GM23338 (cell line): ENCODE measurements at regions not wholly inside any gene's neighbourhood (a gene's known extent, or its start where the extent isn't known, plus 50 kb on each side); places are given as distances from the start of the nearest gene placed in this dataset.

ENCODE experiments used
- EZH2 ChIP-seq: fragments of 200-600 bp; sonication (generic); IDR thresholded peaks from one replicate; pipeline ENCODE4 v1.8.0; 2017; ENCODE audit warnings: antibody characterized with exemption, mild to moderate bottlenecking, low read depth; ENCODE audit not compliant: unreplicated experiment
- EZH2phosphoT487 ChIP-seq: fragments of 200-600 bp; sonication (generic); IDR thresholded peaks from one replicate; pipeline ENCODE4 v1.8.1; 2018; ENCODE audit warnings: antibody characterized with exemption; ENCODE audit not compliant: unreplicated experiment

DNA sequence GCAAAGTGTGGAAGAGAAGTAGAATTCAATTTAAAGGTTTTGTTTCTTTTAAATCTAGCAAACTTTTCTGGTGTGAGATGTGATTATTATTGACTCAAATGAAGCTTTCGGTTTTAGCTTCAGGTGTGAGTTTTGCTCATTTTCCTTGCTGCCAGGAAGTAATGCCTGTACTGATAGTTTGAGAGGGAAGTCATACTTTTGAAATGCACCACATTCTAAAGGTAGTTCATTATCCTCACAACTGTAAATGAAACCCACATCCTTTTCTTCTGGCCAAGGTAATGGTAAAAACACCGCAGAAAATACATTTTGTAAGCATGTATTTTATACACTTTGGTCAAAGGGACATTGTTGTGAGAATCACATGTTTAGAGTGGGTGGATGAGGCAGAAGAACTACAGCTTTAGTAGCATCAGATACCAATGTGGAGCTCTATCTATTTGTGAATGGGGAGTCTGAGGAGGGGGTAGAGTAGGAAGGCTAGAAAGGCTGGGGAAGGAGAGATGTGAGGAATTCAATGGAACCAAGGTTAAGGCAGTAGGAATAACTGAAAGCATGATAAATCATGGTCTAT is 167.0 kb upstream of the CDKN2B start:
- no peak for TF ChIP-seq EZH2phosphoT487
- TF ChIP-seq EZH2: no peak
